ENCODE measurements at regions not wholly inside any gene's neighbourhood (a gene's known extent, or its start where the extent isn't known, plus 50 kb on each side); places are given as distances from the start of the nearest gene placed in this dataset.

GRCh38 chr10:44183667-44184632 is 200.9 kb downstream of the CXCL12 start:
- TF ChIP-seq POLR2A (IDR thresholded peaks at IDR 0.05; ENCODE audit: low read length) (no peak), GATA1 (IDR thresholded peaks at IDR 0.05; ENCODE audit: low read depth, low read length) (no peak)
